Testis (tissue), 2 donors: ENCODE measurements at regions not wholly inside any gene's neighbourhood (a gene's known extent, or its start where the extent isn't known, plus 50 kb on each side); places are given as distances from the start of the nearest gene placed in this dataset.
"Not testable (repeated sequence)": the region's sequence is repeated elsewhere in the genome, so short reads cannot be mapped to it uniquely, and the experiment has no call there.

Source experiments
- DNase-seq: peaks from one replicate; pipeline ENCODE4 v3.0.0-alpha.2; 2019
- H3K27ac ChIP-seq, 2 donors: fragments of 200-600 bp; sonication (generic); one replicate each; pipeline ENCODE4 v1.5.1; 2019
- H3K27me3 ChIP-seq: fragments of 200-600 bp; sonication (generic); one replicate; pipeline ENCODE4 v1.5.1; 2019
- H3K36me3 ChIP-seq: fragments of 200-600 bp; sonication (generic); one replicate; pipeline ENCODE4 v1.5.1; 2017; ENCODE audit warnings: low read depth; ENCODE audit errors: missing control alignments
- H3K4me1 ChIP-seq: fragments of 200-600 bp; sonication (generic); one replicate; pipeline ENCODE4 v1.5.1; 2019
- H3K4me3 ChIP-seq, 2 donors: fragments of 200-600 bp; sonication (generic); one replicate each; pipeline ENCODE4 v1.5.1; 2017 to 2019
- H3K9me3 ChIP-seq: fragments of 200-600 bp; sonication (generic); one replicate; pipeline ENCODE4 v1.5.1; 2017
- CTCF ChIP-seq, 3 experiments: fragments of 450-650 bp in 2 of 3; fragments of 200-600 bp in 1 of 3; sonication (generic) in 1 of 3; IDR thresholded peaks; one replicate each; pipeline ENCODE4 v1.5.1; 2016 to 2019; ENCODE audit warnings: antibody characterized with exemption in 3 of 3, mild to moderate bottlenecking in 2 of 3, moderate library complexity in 1 of 3
- POLR2A ChIP-seq: fragments of 450-650 bp; IDR thresholded peaks from one replicate; pipeline ENCODE4 v1.6.1; 2017; ENCODE audit warnings: antibody characterized with exemption, mild to moderate bottlenecking, moderate library complexity
- WGBS, 2 donors: methylation state at CpG; one replicate each; pipeline ENCODE4 v1.1.5; 2018; 5-methylcytosine and 5-hydroxymethylcytosine counted together
- intact Hi-C: fragments of 100-400 bp; cut with DNase I; formaldehyde crosslinking; loops from one replicate; pipeline ENCODE4 v1.15.1; 2023; ENCODE audit warnings: low total_unique reads

GRCh38 chr19:28135825-28136224 is 1077.1 kb downstream of the UQCRFS1 start:
- TF ChIP-seq CTCF (IDR thresholded peaks at IDR 0.05) (no peak), POLR2A (no peak)
- H3K36me3 ChIP-seq: no peaks in the 10 kb centered on the region
- H3K9me3 ChIP-seq: no peaks in the 10 kb centered on the region
- intact Hi-C loops: no loop called here
- H3K27ac ChIP-seq: no peak overlapping the region
- no peak overlapping the region for H3K4me3 ChIP-seq
- no peaks in the 10 kb centered on the region for H3K4me1 ChIP-seq
- no peaks in the 10 kb centered on the region for H3K27me3 ChIP-seq
- DNase-seq: no peak

DNA sequence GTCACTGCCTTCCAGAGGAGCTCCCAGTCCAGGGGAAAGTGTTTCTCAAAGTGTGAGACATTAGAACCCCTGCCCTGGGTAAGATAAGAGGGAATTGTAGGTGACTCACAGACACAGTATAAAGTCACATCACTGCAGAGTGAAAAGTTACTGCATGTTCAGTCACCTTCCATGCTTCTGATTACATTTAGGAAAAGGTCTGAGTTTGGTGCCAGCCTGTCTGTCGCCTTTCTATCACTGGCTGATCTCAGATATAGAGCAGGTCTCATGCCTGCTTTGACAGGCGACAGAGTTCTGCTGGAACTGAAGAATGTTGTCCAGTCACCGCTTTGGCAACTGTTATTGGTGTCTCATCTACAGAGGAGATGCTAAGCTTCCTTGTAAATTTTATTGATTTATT is 1078.6 kb downstream of the UQCRFS1 start:
- WGBS, 2 donors: 77 to 89% methylated on average over 3 of the region's 3 CpGs
- intact Hi-C loops: no loop called here
- H3K4me1 ChIP-seq: no peaks in the 10 kb centered on the region
- H3K27me3 ChIP-seq: no peaks in the 10 kb centered on the region
- DNase-seq: no peak
- no peaks in the 10 kb centered on the region for H3K9me3 ChIP-seq
- H3K36me3 ChIP-seq: no peaks in the 10 kb centered on the region
- TF ChIP-seq POLR2A: no peak
- TF ChIP-seq CTCF (IDR thresholded peaks at IDR 0.05): no peak
- no peak overlapping the region for H3K4me3 ChIP-seq
- H3K27ac ChIP-seq: no peak overlapping the region

DNA sequence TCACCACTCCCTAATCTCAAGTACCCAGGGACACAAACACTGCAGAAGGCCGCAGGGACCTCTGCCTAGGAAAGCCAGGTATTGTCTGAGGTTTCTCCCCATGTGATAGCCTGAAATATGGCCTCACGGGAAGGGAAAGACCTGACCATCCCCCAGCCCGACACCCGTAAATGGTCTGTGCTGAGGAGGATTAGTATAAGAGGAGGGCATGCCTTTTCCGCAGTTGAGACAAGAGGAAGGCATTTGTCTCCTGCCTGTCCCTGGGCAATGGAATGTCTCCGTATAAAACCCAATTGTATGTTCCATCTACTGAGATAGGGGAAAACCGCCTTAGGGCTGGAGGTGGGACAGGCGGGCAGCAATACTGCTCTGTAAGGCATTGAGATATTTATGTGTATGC is 1082.1 kb downstream of the UQCRFS1 start:
- H3K27ac ChIP-seq, H3K27me3 ChIP-seq, intact Hi-C loops, H3K4me3 ChIP-seq, H3K4me1 ChIP-seq, H3K9me3 ChIP-seq, H3K36me3 ChIP-seq, DNase-seq: not testable (repeated sequence)
- WGBS, 2 donors: 66 to 72% methylated on average over 4 to 8 of the region's 8 CpGs

DNA sequence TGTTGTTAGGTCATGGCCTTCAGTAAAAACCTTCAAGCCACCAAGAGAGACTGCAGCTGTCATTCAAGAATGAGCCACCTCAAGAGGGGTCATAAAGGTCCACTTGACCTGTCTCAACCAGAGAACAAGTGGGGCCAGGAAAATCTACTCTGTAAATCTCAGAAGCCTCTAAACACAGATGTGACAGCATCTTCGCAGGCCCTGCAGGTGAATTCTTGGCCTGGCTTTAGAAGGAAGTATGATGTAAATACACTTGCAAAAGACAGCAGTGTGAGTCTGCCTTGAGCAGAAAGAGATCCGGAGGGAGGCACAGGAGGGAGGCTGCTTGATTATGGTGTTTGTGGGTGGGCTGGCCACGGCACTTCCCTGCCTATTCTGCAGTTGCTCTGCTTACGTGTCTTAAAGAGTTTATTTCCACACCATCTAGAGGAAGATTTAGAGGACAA is 1082.9 kb downstream of the UQCRFS1 start:
- H3K27me3 ChIP-seq: no peaks in the 10 kb centered on the region
- intact Hi-C loops: no loop called here
- TF ChIP-seq POLR2A (no peak), CTCF (IDR thresholded peaks at IDR 0.05) (no peak)
- no peak for DNase-seq
- no peak overlapping the region for H3K27ac ChIP-seq
- H3K36me3 ChIP-seq: no peaks in the 10 kb centered on the region
- H3K4me3 ChIP-seq: no peak overlapping the region
- WGBS, 2 donors: 73 to 74% methylated on average over 4 of the region's 4 CpGs
- no peaks in the 10 kb centered on the region for H3K9me3 ChIP-seq
- no peaks in the 10 kb centered on the region for H3K4me1 ChIP-seq

DNA sequence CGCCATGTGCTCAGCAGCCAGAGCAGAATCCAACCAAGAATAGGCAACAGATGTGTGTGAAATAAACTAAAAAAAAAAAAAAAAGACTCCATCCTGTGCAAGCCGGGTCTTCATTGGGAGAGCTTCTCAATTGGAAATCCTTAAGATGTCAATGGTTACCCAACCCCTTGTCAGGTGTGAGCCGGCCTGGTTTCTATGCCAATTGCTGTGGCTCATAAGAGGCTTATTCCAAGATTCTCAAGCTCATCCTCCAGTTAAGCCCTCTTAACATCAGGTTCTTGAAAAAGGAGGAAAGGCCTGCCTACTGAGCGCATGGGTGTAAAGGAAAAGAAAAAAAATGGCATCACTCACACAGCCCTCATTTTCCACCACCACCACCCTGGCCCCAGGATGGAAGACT is 1084.6 kb downstream of the UQCRFS1 start:
- no peaks in the 10 kb centered on the region for H3K27me3 ChIP-seq
- 93 to 97% methylated on average over 4 of the region's 4 CpGs for WGBS, 2 donors
- no peaks in the 10 kb centered on the region for H3K9me3 ChIP-seq
- no peak overlapping the region for H3K4me3 ChIP-seq
- TF ChIP-seq POLR2A (no peak), CTCF (IDR thresholded peaks at IDR 0.05) (no peak)
- H3K36me3 ChIP-seq: no peaks in the 10 kb centered on the region
- H3K27ac ChIP-seq: no peak overlapping the region
- intact Hi-C loops: no loop called here
- DNase-seq: no peak
- H3K4me1 ChIP-seq: no peaks in the 10 kb centered on the region
